ENCODE measurements at regions not wholly inside any gene's neighbourhood (a gene's known extent, or its start where the extent isn't known, plus 50 kb on each side); places are given as distances from the start of the nearest gene placed in this dataset.

DNA sequence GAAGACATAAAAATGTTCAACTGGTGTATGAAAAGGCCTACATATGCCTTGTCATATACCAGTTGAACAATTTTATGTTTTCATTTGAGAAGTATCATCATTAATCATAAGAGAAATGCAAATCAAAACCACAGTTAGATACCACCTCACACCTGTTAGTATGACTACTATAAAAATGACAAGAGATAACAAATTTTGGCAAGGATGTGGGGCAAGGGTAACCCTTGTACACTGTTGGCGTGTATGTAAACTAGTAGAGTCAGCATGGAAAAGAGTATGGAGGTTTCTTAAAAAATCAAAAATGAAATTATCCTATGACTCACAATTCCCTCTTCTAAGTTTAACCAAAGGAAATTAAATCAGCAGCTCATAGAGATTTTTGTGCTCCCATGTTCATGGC is 250.4 kb upstream of the ST8SIA4 start:
- H3K14ac ChIP-seq (ENCODE audit: insufficient read depth, low read length) = no peak overlapping the region

More for the DNA sequence above, 250.4 kb upstream of the ST8SIA4 start:
- no peak for DNase-seq
- H3K27me3 Mint-ChIP-seq (ENCODE audit: low read depth) = no peaks in the 10 kb centered on the region
- Histone ChIP-seq H3K4ac (ENCODE audit: low read depth, low read length) (no peak overlapping the region), H2BK12ac (ENCODE audit: insufficient read length, low read depth, low read length) (no peak overlapping the region), H3K56ac (ENCODE audit: insufficient read length, low read depth, low read length) (no peak overlapping the region), H2BK15ac (ENCODE audit: low read depth, low read length) (no peak overlapping the region), H3K23me2 (ENCODE audit: insufficient read length, low read depth, low read length, poor library complexity, severe bottlenecking) (no peaks in the 10 kb centered on the region), H4K20me1 (ENCODE audit: control insufficient read depth, insufficient read depth, insufficient read length) (no peaks in the 10 kb centered on the region), H2AFZ (ENCODE audit: low read length) (no peak overlapping the region), H2BK20ac (ENCODE audit: low read depth, low read length, poor library complexity, severe bottlenecking) (no peak overlapping the region), H4K5ac (ENCODE audit: insufficient read length, low read depth, low read length) (no peak overlapping the region), H3K23ac (ENCODE audit: insufficient read length, low read depth, low read length) (no peak overlapping the region), H2AK5ac (ENCODE audit: insufficient read length, low read length) (no peak overlapping the region), H3K27me3 (ENCODE audit: insufficient read depth, low read length) (no peaks in the 10 kb centered on the region), H4K91ac (ENCODE audit: insufficient read length, low read depth, low read length) (no peak overlapping the region), H3K27ac (ENCODE audit: insufficient read length, low read depth, low read length) (no peak overlapping the region), H3K4me2 (ENCODE audit: insufficient read depth, insufficient read length, low read length) (no peak overlapping the region), H2BK5ac (ENCODE audit: insufficient read length, low read length) (no peak overlapping the region), H3K79me1 (ENCODE audit: insufficient read depth, low read depth, low read length, poor library complexity, severe bottlenecking) (no peaks in the 10 kb centered on the region), H2BK120ac (ENCODE audit: low read depth, low read length, poor library complexity, severe bottlenecking) (no peak overlapping the region), H3K4me1 (ENCODE audit: insufficient read depth, low read length) (no peaks in the 10 kb centered on the region), H3T11ph (ENCODE audit: low read length) (no peak overlapping the region), H3K9me3 (ENCODE audit: control insufficient read depth, low read depth, low read length) (no peaks in the 10 kb centered on the region), H4K8ac (replicated peaks; ENCODE audit: insufficient read length, low read depth, low read length) (no peak overlapping the region), H3K79me2 (ENCODE audit: insufficient read depth, low read length) (no peaks in the 10 kb centered on the region), H3K9ac (ENCODE audit: extremely low read depth, insufficient read length, low read length) (no peak overlapping the region), H3K18ac (ENCODE audit: insufficient read length, low read depth, low read length) (no peak overlapping the region)
- peaks cover 0 to 2% (median 0%) of the 10 kb centered on the region in 3 experiments; a peak in 3 of 7 replicates for H3K36me3 Mint-ChIP-seq (ENCODE audit: insufficient read depth in 1 of 3, low read depth in 3 of 3)
- no CpG with 5 or more reads among the region's 1 CpG for WGBS (ENCODE audit: extremely low coverage, insufficient read length, low lambda C conversion rate)
- peaks cover 0 to 6% of the 10 kb centered on the region in 2 experiments; a peak in 2 of 5 replicates for H3K9me3 Mint-ChIP-seq
- H3K4me3 Mint-ChIP-seq = no peak overlapping the region
- no peak overlapping the region for H3K27ac Mint-ChIP-seq
- TF ChIP-seq, protein P1, sequence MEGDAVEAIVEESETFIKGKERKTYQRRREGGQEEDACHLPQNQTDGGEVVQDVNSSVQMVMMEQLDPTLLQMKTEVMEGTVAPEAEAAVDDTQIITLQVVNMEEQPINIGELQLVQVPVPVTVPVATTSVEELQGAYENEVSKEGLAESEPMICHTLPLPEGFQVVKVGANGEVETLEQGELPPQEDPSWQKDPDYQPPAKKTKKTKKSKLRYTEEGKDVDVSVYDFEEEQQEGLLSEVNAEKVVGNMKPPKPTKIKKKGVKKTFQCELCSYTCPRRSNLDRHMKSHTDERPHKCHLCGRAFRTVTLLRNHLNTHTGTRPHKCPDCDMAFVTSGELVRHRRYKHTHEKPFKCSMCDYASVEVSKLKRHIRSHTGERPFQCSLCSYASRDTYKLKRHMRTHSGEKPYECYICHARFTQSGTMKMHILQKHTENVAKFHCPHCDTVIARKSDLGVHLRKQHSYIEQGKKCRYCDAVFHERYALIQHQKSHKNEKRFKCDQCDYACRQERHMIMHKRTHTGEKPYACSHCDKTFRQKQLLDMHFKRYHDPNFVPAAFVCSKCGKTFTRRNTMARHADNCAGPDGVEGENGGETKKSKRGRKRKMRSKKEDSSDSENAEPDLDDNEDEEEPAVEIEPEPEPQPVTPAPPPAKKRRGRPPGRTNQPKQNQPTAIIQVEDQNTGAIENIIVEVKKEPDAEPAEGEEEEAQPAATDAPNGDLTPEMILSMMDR (conservative IDR thresholded peaks at IDR 0.05) = no peak
- no peaks in the 10 kb centered on the region for H3K4me1 Mint-ChIP-seq

Data from H9 (cell line).